Hepatocyte (in vitro differentiated cells): ENCODE measurements at regions not wholly inside any gene's neighbourhood (a gene's known extent, or its start where the extent isn't known, plus 50 kb on each side); places are given as distances from the start of the nearest gene placed in this dataset.

ENCODE experiments used
- EZH2 ChIP-seq: fragments of 200-600 bp; sonication (generic); IDR thresholded peaks from 2 replicates; pipeline ENCODE4 v1.6.1; 2016; ENCODE audit warnings: antibody characterized with exemption, mild to moderate bottlenecking, borderline replicate concordance
- EZH2phosphoT487 ChIP-seq: fragments of 200-600 bp; sonication (generic); IDR thresholded peaks from one replicate; pipeline ENCODE4 v1.6.1; 2018; ENCODE audit warnings: antibody characterized with exemption, mild to moderate bottlenecking, low read depth, moderate library complexity; ENCODE audit not compliant: unreplicated experiment, severe bottlenecking
- TF ChIP-seq, protein P1 (sequence below): fragments of 200-600 bp; sonication (generic); IDR thresholded peaks from 2 replicates; pipeline ENCODE4 v1.5.1; 2016; ENCODE audit warnings: antibody characterized with exemption, mild to moderate bottlenecking; ENCODE audit not compliant: poor library complexity

- TF ChIP-seq EZH2 (no peak), EZH2phosphoT487 (no peak)
- TF ChIP-seq, protein P1, sequence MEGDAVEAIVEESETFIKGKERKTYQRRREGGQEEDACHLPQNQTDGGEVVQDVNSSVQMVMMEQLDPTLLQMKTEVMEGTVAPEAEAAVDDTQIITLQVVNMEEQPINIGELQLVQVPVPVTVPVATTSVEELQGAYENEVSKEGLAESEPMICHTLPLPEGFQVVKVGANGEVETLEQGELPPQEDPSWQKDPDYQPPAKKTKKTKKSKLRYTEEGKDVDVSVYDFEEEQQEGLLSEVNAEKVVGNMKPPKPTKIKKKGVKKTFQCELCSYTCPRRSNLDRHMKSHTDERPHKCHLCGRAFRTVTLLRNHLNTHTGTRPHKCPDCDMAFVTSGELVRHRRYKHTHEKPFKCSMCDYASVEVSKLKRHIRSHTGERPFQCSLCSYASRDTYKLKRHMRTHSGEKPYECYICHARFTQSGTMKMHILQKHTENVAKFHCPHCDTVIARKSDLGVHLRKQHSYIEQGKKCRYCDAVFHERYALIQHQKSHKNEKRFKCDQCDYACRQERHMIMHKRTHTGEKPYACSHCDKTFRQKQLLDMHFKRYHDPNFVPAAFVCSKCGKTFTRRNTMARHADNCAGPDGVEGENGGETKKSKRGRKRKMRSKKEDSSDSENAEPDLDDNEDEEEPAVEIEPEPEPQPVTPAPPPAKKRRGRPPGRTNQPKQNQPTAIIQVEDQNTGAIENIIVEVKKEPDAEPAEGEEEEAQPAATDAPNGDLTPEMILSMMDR: no peak
Observed at GRCh38 chr6:104486035-104486434, 373.7 kb downstream of the HACE1 start.
